GM21360 (cell line): ENCODE measurements at regions not wholly inside any gene's neighbourhood (a gene's known extent, or its start where the extent isn't known, plus 50 kb on each side); places are given as distances from the start of the nearest gene placed in this dataset.
"Not testable (repeated sequence)": the region's sequence is repeated elsewhere in the genome, so short reads cannot be mapped to it uniquely, and the experiment has no call there.

Experiments used
- ATAC-seq: cut with Tn5 transposase; IDR thresholded peaks from one replicate; pipeline ENCODE4 v1.9.1; 2021; ENCODE audit warnings: mild to moderate bottlenecking, moderate library complexity; ENCODE audit not compliant: unreplicated experiment

- ATAC-seq, result no peak
These were observed 223.0 kb upstream of the NR5A2 start for GRCh38 chr1:199804526-199804925.

DNA sequence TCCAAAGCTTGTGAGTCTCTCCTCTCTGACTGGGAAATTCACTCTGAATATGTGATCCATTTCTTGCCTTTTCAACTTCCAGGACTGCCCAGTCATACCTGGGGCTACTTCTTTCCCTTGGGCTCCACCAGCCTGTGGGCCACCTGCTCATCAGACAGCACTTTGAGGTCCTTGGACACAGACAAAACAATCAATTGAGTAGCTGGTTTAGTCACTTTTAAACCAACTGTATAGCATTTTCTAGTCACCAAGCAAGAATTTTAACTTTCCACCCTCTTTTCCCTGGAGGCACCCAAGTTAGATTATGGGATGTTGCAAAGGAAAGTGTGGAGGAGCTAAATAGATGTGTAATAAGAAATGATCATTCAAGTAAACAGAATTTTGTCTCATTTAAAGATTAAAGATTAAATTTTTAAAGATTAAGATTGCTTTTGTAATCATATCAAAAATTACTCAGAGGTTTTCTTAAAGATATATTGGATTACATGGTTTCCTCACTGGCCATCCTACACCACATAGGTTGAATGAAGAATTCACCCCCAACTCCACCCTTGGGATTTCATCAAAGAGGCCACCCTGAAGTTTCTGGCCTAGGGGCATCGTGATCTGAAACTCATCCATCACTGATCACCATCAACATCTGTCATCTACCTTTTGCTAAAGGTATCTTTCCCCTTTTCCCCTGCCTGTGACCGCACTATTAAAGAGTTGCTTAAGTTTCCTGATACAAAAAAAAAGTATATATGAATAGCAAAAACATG is 219.2 kb upstream of the NR5A2 start:
- no peak for ATAC-seq

DNA sequence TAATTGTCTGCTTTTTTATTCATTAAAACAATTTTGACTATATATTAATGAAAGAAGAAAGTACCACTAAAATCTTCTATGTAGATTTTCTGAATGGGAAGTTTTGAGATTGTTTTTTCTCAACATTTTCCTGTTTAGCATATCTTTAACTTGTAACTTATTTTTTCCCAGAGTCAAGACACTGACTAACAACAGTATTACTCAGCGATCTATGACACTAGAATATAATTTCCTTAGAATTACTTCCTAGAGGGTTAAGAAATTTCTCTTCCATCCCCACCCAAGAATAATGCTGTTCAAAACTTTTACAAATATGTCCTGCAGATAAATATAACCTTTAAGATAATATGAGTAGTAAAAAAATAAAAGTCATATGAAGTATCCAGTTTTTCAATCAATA is 218.2 kb upstream of the NR5A2 start:
- no peak for ATAC-seq

DNA sequence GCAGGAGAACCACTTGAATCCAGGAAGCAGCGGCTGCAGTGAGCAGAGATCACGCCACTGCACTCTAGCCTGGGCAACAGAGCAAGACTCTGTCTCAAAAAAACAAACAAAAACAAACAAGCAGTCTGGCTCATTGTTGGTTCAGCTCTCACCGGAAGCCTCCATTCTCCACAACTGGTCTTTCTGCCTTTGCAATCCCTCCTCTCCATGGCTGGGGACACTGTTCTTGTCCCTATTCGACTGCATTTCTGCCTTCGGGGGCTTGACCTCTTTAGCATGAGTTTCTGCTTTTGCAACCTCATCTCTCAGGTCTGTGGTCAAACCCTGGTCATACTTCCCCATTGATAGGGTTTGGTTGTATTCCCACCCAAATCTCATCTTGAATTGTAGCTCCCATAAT is 216.3 kb upstream of the NR5A2 start:
- ATAC-seq, result no peak

DNA sequence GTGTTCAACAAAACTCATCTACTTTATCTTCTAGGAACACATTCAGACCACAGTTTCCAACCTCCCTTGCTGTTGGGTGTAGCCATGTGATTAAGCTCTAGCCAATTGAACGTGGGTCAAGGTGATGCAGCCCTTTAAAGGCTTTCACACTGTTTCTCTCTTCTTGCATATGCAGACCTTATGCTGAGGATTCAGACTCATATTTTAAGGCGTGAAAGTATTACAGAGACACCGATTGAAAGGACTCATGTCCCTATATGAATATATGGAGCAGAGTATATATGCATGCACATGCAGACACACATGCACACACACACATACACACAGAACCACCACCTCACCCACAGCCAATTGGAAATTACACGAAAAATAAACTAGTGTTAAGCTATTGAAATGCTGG is 214.3 kb upstream of the NR5A2 start:
- no peak for ATAC-seq

DNA sequence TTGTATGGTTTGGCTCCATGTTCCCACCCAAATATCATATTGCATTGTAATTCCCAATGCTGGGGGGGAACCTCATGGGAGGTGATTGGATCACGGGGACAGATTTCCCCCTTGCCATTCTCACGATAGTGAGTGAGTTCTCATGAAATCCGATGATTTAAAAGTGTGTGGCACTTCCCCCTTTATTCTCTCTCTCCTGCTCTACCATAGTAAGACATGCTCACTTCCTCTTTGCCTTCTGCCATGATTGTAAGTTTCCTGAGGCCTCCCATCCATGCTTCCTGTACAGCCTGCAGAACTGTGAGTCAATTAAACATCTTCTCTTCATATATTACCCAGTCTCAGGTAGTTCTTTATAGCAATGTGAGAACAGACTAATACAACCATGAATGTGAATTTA is 211.6 kb upstream of the NR5A2 start:
- ATAC-seq, result no peak

GRCh38 chr1:199817266-199817665 is 210.2 kb upstream of the NR5A2 start:
- ATAC-seq, result no peak

DNA sequence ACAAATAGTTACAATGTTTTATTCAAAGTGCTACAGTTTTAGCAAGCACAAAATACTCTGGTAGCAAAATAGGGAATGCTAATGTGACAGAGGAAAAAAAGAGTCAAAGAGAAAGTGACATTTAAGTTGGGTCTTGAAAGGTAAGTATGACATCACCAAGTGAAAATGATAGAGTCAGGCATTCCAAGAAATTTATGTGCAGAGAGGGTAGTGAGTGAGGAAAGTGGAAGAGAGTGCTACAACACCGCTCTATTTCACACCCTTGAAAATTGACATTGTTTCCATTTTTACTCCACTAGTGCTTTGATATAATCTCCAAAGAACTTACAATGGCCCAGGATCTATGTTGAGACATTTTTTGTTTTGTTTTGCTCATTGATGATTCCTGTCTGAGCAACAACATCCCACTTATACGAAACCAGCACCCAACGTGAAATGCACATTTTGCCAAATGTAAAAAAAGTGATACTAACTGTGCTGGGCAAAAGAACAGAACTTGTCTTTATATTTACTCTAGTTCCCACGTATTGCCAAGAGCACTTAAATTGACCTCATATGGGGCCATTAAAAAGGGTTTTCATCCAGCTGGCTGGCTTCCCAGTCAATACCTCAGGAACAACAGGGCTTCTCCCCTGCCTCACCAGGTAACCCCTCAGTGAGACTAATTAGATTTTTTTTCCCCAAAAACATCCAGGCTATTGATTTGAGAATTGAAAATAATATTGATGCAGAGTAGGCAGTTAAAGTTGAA is 206.3 kb upstream of the NR5A2 start:
- ATAC-seq, result no peak

DNA sequence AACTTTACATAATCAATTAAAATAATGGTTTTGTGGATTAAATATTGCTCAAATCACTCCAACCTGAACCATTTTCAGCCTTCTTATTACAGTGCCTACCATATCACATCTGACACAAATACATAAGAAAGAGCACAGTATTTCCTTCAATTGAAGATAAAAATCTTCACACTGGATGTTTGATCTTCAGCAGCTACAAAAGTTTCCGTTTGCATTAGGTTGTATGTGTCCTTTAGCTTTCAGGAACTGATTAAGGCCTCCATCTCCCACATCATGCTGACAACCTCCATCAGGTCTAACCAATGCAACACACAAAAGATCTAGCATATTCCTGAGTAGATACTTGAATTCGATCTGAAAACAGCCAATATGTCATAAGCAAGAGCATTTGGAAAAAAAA is 195.1 kb upstream of the NR5A2 start:
- ATAC-seq, result no peak

GRCh38 chr1:199834711-199835110 is 192.8 kb upstream of the NR5A2 start:
- no peak for ATAC-seq

DNA sequence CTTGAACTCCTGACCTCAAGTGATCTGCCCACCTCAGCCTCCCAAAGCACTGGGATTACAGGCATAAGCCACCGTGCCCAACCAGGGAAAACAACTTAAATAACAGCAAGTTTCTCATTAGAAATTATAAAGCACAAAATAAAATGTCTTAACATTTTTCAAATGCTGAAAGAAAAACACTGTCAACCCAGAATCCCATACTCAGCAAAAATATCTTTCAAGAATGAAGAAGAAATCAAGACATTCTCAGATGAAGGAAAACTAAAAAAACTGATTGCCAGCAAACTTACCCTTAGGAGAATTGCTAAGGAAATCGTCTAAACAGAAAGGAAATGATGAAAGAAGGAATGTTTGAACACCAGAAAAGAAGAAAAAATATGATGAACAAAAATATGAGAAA is 191.1 kb upstream of the NR5A2 start:
- ATAC-seq, result no peak

- ATAC-seq, result no peak
These were observed 190.2 kb upstream of the NR5A2 start for GRCh38 chr1:199837321-199837720.

GRCh38 chr1:199839608-199840007 is 187.9 kb upstream of the NR5A2 start:
- ATAC-seq, result not testable (repeated sequence)

DNA sequence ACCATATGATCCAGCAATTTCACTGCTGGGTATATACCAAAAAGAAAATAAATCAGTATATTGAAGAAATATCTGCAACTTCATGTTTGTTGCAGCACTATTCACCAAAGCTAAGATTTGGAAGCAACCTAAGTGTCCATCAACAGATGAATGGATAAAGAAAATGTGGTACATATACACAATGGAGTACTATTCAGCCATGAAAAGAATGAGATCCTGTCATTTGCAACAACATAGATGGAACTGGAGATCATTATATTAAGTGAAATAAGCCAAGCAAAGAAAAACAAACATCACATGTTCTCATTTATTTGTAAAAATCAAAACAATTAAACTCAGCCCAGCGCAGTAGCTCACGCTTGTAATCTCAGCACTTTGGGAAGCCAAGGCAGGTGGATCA is 184.4 kb upstream of the NR5A2 start:
- ATAC-seq, result not testable (repeated sequence)

GRCh38 chr1:199843861-199844260 is 183.6 kb upstream of the NR5A2 start:
- no peak for ATAC-seq

DNA sequence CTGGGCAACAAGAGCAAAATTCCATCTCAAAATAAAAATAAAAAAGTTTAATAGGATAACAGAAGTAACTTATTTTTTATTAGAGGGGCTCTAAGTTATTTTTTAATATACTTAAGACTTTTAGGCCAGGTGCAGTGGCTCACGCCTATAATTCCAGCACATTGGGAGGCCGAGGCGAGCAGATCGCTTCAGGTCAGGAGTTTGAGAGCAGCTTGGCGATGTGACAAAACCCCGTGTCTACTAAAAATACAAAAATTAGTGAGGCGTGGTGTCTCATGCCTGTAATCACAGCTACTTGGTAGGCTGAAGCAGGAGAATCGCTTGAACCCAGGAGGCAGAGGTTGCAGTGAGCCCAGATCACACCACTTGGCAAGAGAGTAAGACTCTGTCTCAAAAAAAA is 180.5 kb upstream of the NR5A2 start:
- ATAC-seq, result no peak

DNA sequence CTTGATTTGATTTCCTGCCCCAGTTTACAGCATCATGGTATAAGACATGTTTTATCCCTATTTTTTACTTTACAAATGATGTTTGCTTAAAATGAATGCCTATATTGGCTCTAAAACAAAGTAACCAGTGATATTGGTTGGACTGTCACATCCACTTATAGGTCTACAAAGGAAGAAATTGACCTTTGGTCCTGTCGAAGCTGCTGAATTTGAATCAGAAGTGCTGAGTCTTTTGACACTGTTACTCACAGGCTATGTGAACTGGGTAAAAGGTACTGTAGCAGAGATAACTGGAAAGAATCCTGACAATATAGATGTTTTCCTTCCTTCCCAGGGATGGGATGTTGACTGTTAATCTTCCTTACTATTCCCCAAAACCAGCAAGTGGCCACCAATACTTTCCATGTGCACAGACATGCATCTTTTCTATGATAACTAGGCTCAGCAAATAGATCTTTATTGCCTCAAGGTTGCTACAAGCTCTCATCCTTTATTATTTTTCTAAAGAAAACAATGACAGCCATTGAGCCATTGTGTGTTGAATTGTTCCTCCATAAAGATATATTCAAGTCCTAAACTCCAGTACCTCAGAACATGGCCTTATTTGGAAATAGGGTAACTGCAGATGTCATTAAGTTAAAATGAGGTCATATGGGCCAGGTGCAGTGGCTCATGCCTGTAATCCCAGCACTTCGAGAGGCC is 175.9 kb upstream of the NR5A2 start:
- no peak for ATAC-seq

DNA sequence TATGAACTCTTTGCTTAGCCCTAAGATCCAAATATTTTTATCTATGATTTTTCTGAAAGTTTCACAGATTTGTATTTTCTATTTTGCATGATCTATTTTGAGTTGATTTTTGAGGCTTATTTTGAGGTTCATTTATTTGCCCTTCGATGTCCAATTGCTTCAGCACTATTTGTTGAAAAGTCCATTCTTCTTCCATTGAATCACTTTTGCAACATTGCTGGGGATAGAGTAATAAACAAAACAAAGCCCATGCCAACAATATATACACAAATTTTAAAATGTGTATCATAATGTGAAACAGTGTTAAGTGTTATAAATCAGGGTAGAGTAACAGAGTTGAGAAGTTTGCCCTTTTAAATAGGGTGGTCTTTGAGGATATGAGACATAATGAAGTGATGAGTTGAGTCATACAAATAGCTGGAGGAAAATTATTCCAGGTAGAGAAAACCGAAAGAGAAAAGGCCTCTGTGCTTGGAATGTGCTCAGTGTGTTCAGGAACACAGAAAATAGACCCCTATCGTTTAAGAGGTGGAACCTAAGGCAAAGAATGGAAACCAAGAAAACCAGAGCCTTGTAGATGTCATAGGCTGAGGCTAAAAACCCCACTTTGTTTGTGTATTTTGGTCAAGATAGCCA is 172.7 kb upstream of the NR5A2 start:
- no peak for ATAC-seq

GRCh38 chr1:199855580-199855979 is 171.9 kb upstream of the NR5A2 start:
- ATAC-seq, result no peak

GRCh38 chr1:199856216-199856780 is 171.2 kb upstream of the NR5A2 start:
- no peak for ATAC-seq

DNA sequence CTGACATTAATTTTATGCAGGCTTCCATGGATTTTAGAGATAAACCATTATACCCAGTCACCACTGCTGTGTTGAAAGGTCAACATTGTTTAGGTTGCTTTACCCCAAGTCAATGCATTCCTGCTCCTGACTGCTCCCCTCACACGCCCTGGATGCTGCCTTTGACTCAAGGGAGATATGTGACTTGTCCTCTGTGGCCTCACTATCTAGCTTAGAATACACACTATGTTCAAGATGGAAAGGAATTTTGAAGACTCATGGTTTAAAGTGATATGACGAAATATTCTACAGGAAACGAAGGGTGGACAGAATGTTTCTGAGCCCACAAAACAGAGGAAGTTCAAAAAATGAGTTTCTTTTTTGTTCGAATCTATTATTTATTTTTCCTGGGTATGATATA is 170.4 kb upstream of the NR5A2 start:
- ATAC-seq, result no peak
